HFFc6 (cell line): ENCODE measurements at regions not wholly inside any gene's neighbourhood (a gene's known extent, or its start where the extent isn't known, plus 50 kb on each side); places are given as distances from the start of the nearest gene placed in this dataset.

Experiments
- DNase-seq: peaks from one replicate; pipeline ENCODE4 v3.0.0-alpha.2; 2018
- H3K27ac Mint-ChIP-seq: 2 replicates; pipeline ENCODE4 v1.8.0; 2020; ENCODE audit warnings: mild to moderate bottlenecking, mixed read lengths
- H3K27me3 Mint-ChIP-seq: 2 replicates; pipeline ENCODE4 v1.8.0; 2021; ENCODE audit warnings: mild to moderate bottlenecking, moderate library complexity, mixed read lengths; ENCODE audit not compliant: insufficient read depth
- H3K36me3 Mint-ChIP-seq: 2 replicates; pipeline ENCODE4 v1.8.0; 2021; ENCODE audit warnings: low read depth, mixed read lengths
- H3K4me1 Mint-ChIP-seq: 2 replicates; pipeline ENCODE4 v1.8.0; 2020; ENCODE audit warnings: low read depth, mixed read lengths
- H3K4me3 Mint-ChIP-seq: 2 replicates; pipeline ENCODE4 v1.8.0; 2020; ENCODE audit warnings: mild to moderate bottlenecking, moderate library complexity, mixed read lengths
- H3K9me3 Mint-ChIP-seq: 2 replicates; pipeline ENCODE4 v1.8.0; 2020; ENCODE audit warnings: mild to moderate bottlenecking, mixed read lengths
- TF ChIP-seq, protein P1 (sequence below): fragments of 200-600 bp; sonication (generic); IDR thresholded peaks from 2 replicates; pipeline ENCODE4 v1.5.0; 2021; ENCODE audit warnings: antibody characterized with exemption, mild to moderate bottlenecking

DNA sequence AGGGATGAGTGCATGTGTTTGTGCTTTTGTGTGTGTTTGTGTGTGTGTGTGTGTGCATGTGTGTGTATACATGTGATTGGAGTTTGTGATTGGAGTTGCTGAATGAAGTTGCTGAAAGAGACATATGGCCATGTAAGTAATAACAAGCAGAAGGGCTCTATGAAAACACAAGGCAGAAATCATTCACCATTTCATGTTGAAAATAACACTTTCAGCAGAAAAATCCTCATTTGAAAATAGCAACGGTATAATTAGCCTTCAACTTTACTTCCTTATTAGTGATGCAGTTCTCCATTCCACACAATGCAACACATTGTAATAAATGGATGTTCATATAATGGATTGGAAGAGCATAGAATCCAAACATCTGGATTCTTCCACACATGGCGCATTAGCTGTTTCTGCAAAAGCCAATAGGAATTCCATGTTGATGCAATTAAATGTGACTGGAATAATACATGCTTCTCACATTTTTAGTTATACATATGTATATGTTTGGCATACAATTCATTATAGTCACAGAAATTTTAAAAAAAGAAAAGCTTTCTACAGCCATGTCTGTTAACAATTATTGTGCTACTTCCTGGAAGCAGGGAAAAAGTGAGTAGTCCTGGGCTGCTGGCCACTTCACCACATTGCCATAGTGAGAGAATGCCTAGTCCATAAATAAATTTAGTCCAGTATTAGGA lies 538.0 kb downstream of the LTN1 start:
- Mint-ChIP-seq H3K4me1 (peaks cover 53% of the 10 kb centered on the region), H3K4me3 (peak overlapping the region; percentile 87), H3K9me3 (no peaks in the 10 kb centered on the region), H3K27ac (peak overlapping the region; percentile 93), H3K36me3 (peaks cover 6% of the 10 kb centered on the region; the same call in 1 of the 2 replicates), H3K27me3 (no peaks in the 10 kb centered on the region)
- TF ChIP-seq, protein P1, sequence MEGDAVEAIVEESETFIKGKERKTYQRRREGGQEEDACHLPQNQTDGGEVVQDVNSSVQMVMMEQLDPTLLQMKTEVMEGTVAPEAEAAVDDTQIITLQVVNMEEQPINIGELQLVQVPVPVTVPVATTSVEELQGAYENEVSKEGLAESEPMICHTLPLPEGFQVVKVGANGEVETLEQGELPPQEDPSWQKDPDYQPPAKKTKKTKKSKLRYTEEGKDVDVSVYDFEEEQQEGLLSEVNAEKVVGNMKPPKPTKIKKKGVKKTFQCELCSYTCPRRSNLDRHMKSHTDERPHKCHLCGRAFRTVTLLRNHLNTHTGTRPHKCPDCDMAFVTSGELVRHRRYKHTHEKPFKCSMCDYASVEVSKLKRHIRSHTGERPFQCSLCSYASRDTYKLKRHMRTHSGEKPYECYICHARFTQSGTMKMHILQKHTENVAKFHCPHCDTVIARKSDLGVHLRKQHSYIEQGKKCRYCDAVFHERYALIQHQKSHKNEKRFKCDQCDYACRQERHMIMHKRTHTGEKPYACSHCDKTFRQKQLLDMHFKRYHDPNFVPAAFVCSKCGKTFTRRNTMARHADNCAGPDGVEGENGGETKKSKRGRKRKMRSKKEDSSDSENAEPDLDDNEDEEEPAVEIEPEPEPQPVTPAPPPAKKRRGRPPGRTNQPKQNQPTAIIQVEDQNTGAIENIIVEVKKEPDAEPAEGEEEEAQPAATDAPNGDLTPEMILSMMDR, result no peak
- DNase-seq, result peak; percentile 64

DNA sequence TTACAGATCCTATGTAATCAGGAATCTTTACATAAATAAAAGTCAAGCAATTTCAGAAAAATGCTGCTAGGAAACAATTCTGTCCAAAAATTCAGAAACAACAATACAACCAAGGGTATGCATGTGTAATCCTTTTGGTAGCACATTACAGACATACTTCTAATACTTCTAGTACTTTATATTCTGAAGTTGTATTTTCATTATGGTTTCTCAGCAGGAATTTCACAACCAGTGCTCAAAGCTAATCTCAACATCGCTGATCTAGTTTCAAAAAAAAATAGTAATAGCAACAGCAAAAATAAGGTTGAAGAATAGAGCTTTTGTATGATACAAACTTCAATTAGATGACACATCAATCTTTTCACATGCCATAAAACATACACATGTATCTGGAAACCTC lies 545.2 kb downstream of the LTN1 start:
- no peaks in the 10 kb centered on the region for H3K27me3 Mint-ChIP-seq
- peak overlapping the region; percentile 78 for H3K27ac Mint-ChIP-seq
- DNase-seq, result peak; percentile 62
- H3K4me1 Mint-ChIP-seq, result peaks cover 78% of the 10 kb centered on the region
- peaks cover 6% of the 10 kb centered on the region for H3K9me3 Mint-ChIP-seq
- H3K36me3 Mint-ChIP-seq, result peaks cover 24% of the 10 kb centered on the region
- TF ChIP-seq, protein P1, result no peak
- peak overlapping the region; percentile 27 for H3K4me3 Mint-ChIP-seq

DNA sequence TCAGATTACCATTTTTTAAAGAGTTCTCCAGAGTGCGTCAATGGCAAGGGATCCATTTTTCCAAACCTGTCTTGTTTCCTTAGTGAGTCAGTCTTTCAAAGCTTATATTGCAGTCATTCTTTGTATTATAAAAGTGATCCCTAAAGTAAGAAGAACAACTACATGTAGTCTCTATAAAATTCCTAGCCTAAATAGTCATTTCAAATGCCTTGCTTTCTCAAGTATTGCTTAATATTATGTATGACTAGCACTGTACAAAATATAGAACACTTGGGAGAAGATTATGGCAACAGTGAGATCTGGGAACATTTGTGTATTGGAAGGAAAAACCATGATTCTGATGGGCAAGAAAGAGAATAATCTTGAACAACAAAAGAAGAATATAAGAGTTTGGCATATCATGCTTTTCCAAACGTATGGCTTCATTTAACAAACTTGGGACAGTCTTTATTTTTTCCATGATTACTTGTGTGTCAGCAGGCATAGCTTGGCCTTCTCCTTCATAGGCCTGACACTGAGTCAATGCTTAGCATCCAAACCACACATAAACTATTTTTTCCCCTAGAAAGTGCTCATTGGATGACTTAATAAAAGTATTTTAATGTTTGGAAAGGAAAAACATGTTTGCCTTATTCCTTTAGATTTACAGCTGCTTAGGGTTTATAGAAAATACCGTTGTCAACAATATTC lies 547.4 kb downstream of the LTN1 start:
- no peaks in the 10 kb centered on the region for H3K27me3 Mint-ChIP-seq
- DNase-seq, result peak; percentile 86
- H3K36me3 Mint-ChIP-seq, result peaks cover 24% of the 10 kb centered on the region
- H3K27ac Mint-ChIP-seq, result peak overlapping the region; percentile 94
- H3K4me3 Mint-ChIP-seq, result peak overlapping the region; percentile 64
- peaks cover 6% of the 10 kb centered on the region for H3K9me3 Mint-ChIP-seq
- TF ChIP-seq, protein P1, result no peak
- peaks cover 92% of the 10 kb centered on the region for H3K4me1 Mint-ChIP-seq

DNA sequence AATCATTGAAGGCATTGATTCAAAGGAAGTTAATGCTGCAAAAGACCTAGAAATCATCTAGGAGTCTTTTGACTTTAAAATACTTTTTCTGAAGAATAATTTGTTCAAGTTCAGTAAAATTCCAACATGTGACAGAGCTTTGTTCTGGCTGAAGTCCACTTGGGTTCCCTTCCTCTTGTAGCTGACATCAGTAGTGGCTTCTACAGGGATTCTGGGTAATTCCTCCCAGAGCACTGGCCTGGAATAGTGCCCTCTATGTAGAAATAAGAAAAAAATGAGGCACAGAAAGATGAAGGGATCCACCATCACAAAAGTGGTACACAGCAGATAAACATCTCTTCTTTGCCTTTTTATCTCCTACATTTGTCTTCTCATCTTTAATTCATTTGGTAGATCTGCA lies 548.1 kb downstream of the LTN1 start:
- peak overlapping the region; percentile 64 for H3K4me3 Mint-ChIP-seq
- peak overlapping the region; percentile 94 for H3K27ac Mint-ChIP-seq
- peaks cover 98% of the 10 kb centered on the region for H3K4me1 Mint-ChIP-seq
- TF ChIP-seq, protein P1, result peak; percentile 27; the same call in 1 of the 2 replicates
- no peaks in the 10 kb centered on the region for H3K27me3 Mint-ChIP-seq
- DNase-seq, result peak; percentile 55
- H3K36me3 Mint-ChIP-seq, result peaks cover 24% of the 10 kb centered on the region
- peaks cover 6% of the 10 kb centered on the region for H3K9me3 Mint-ChIP-seq

DNA sequence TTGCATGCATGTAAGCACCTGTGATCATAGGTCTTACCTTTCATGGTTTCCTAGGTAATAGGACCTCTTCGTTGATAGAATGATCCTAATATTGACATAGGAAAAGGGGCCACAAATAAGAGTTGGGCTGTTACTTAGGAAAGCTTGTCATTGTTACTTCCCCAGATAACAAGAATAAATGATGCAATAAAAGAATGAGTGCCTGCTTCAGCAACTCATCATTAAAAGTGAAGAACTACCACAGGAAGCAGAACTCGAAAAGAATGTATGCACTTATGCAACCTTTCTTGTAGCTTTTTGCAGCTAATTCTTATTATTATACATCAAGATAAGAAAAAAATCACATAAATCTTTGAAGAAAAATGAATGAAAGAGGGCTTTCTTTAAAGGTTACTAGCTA lies 548.6 kb downstream of the LTN1 start:
- H3K27ac Mint-ChIP-seq, result peak overlapping the region; percentile 94
- H3K9me3 Mint-ChIP-seq, result peaks cover 6% of the 10 kb centered on the region
- H3K36me3 Mint-ChIP-seq, result peaks cover 24% of the 10 kb centered on the region
- TF ChIP-seq, protein P1, result no peak
- H3K4me1 Mint-ChIP-seq, result peaks cover 98% of the 10 kb centered on the region
- peak; percentile 46 for DNase-seq
- peak overlapping the region; percentile 9 for H3K4me3 Mint-ChIP-seq
- no peaks in the 10 kb centered on the region for H3K27me3 Mint-ChIP-seq
